Retinal pigment epithelial cell (primary cell): ENCODE measurements at regions not wholly inside any gene's neighbourhood (a gene's known extent, or its start where the extent isn't known, plus 50 kb on each side); places are given as distances from the start of the nearest gene placed in this dataset.

Source experiments
- DNase-seq: peaks from one replicate; pipeline ENCODE4 v3.0.0-alpha.2; 2010; ENCODE audit warnings: low read depth
- H3K4me3 ChIP-seq: 2 replicates; pipeline ENCODE4 v1.5.1; 2011; ENCODE audit warnings: mild to moderate bottlenecking, low read length, control low read depth, moderate library complexity
- CTCF ChIP-seq: conservative IDR thresholded peaks from 2 replicates; pipeline ENCODE4 v1.5.1; 2011; ENCODE audit warnings: low read depth, low read length, control low read depth, inconsistent platforms

- no peak for DNase-seq
- H3K4me3 ChIP-seq = no peak overlapping the region
- TF ChIP-seq CTCF = peak; percentile 55
Measured at GRCh38 chr2:192749611-192750200, 555.0 kb upstream of the TMEFF2 start.

GRCh38 chr2:192741889-192742288, 547.2 kb upstream of the TMEFF2 start:
- H3K4me3 ChIP-seq = no peak overlapping the region
- no peak for DNase-seq
- peak; percentile 54 for TF ChIP-seq CTCF

DNA sequence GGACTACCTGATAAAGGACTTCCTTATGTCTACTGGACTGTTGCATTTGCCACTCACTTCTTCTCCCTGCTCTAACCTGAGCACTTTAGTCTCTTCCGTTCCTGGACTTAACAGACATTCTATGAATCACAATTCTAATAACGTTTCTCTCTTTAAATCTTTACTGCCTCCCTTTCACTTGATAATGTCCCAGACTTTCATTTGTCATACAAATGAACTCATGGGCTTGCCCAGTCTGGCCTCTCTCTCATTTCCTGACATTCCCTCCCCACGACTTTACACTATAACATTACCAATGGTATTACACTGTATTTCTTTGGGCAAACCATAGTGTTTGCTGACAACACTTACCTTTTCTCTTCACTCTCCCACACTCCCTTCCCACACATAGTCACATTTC, 540.7 kb upstream of the TMEFF2 start:
- no peak for TF ChIP-seq CTCF
- no peak overlapping the region for H3K4me3 ChIP-seq
- no peak for DNase-seq

DNA sequence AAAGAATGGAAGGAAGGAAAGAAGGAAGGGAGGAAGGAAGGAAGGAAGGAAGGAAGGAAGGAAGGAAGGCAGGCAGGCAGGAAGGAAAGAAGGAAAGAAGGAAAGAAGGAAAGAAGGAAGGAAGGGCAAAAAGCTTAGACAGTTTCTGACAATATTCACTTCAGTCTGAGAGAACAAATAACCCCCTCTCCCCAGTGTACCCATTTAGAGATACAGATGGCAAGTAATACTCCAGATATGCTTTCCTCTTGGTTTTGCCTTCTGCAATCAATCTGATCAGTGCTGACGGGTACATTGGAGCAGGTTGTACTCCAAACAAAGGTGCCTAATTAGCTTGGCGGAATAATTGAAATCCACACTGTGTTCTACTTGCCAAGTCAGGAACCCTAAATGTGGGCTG, 534.6 kb upstream of the TMEFF2 start:
- H3K4me3 ChIP-seq = no peak overlapping the region
- no peak for DNase-seq
- no peak for TF ChIP-seq CTCF

GRCh38 chr2:192725991-192726390, 531.3 kb upstream of the TMEFF2 start:
- no peak overlapping the region for H3K4me3 ChIP-seq
- DNase-seq = no peak
- TF ChIP-seq CTCF = no peak

- DNase-seq = no peak
- H3K4me3 ChIP-seq = no peak overlapping the region
- no peak for TF ChIP-seq CTCF
Measured at GRCh38 chr2:192719629-192720028, 524.9 kb upstream of the TMEFF2 start.

DNA sequence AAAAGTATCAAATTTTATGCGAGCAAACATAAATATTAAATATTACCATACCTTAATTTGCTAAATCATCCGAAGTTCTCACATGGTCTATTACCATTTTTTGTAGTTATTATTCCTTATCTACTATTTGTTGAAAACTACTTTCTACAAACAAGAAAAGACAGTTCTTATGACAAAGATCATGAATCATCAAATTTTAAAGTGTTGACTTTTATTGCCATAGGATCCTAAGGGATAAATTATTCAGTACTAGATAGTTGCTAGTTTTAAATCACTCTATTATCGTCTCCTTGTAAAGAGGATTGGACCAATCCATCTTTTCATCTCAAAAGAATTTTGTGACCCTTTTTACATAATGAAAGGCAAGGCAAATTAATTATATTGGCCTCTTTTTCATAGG, 523.6 kb upstream of the TMEFF2 start:
- DNase-seq = no peak
- no peak for TF ChIP-seq CTCF
- H3K4me3 ChIP-seq = no peak overlapping the region
